ES-I3 (cell line): ENCODE measurements at regions not wholly inside any gene's neighbourhood (a gene's known extent, or its start where the extent isn't known, plus 50 kb on each side); places are given as distances from the start of the nearest gene placed in this dataset.

Experiments used
- H3K36me3 ChIP-seq: 2 replicates; pipeline ENCODE4 v1.6.1; 2013; ENCODE audit warnings: mild to moderate bottlenecking, low read length, control low read depth, moderate library complexity; ENCODE audit not compliant: insufficient read depth
- H3K4me1 ChIP-seq: 2 replicates; pipeline ENCODE4 v1.6.1; 2013; ENCODE audit warnings: mild to moderate bottlenecking, control low read depth, low read length; ENCODE audit not compliant: insufficient read depth
- H3K9ac ChIP-seq: 2 replicates; pipeline ENCODE4 v1.6.1; 2013; ENCODE audit warnings: low read depth, mild to moderate bottlenecking, low read length, moderate library complexity
- H3K9me3 ChIP-seq: 2 replicates; pipeline ENCODE4 v1.6.1; 2013; ENCODE audit warnings: mild to moderate bottlenecking, low read length, moderate library complexity; ENCODE audit not compliant: control insufficient read depth, insufficient read depth

GRCh38 chr6:14837435-14837834 lies 408.4 kb upstream of the JARID2 start:
- H3K9me3 ChIP-seq: no peaks in the 10 kb centered on the region
- peaks cover 10% of the 10 kb centered on the region; the same call in 1 of the 2 replicates for H3K4me1 ChIP-seq
- H3K9ac ChIP-seq: no peak overlapping the region
- H3K36me3 ChIP-seq: no peaks in the 10 kb centered on the region

- Histone ChIP-seq H3K9me3 (no peaks in the 10 kb centered on the region), H3K9ac (no peak overlapping the region), H3K36me3 (no peaks in the 10 kb centered on the region), H3K4me1 (peaks cover 8% of the 10 kb centered on the region; the same call in 1 of the 2 replicates)
These were observed 407.7 kb upstream of the JARID2 start for GRCh38 chr6:14838133-14838583.

- peaks cover 8% of the 10 kb centered on the region; the same call in 1 of the 2 replicates for H3K4me1 ChIP-seq
- H3K9me3 ChIP-seq: no peaks in the 10 kb centered on the region
- no peaks in the 10 kb centered on the region for H3K36me3 ChIP-seq
- H3K9ac ChIP-seq: no peak overlapping the region
These were observed 403.9 kb upstream of the JARID2 start for GRCh38 chr6:14841901-14842421.

DNA sequence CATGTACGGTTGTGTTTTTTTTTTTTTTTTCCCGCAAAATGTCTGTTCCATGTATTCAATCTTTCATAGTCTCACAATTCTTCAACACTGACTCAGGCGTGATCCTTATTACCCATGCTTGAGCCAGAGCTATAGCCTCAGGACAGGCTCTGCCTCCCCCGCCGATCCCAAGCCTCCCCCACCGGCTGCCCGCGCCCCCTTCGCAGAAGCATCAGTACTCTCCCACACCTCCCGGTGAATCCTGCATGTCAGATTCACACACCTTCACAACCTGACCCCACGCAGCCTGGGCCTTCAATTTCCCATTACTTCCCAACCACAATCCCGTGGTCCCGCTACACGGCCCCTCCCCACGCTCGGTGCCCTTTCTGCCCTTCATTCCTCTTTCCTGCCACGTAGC lies 401.5 kb upstream of the JARID2 start:
- H3K9ac ChIP-seq: no peak overlapping the region
- H3K36me3 ChIP-seq: no peaks in the 10 kb centered on the region
- no peaks in the 10 kb centered on the region; the same call in 1 of the 2 replicates for H3K9me3 ChIP-seq
- no peaks in the 10 kb centered on the region for H3K4me1 ChIP-seq

GRCh38 chr6:14848019-14848418 lies 397.9 kb upstream of the JARID2 start:
- Histone ChIP-seq H3K9ac (no peak overlapping the region), H3K36me3 (no peaks in the 10 kb centered on the region), H3K9me3 (no peaks in the 10 kb centered on the region; the same call in 1 of the 2 replicates), H3K4me1 (no peaks in the 10 kb centered on the region; the same call in 1 of the 2 replicates)

DNA sequence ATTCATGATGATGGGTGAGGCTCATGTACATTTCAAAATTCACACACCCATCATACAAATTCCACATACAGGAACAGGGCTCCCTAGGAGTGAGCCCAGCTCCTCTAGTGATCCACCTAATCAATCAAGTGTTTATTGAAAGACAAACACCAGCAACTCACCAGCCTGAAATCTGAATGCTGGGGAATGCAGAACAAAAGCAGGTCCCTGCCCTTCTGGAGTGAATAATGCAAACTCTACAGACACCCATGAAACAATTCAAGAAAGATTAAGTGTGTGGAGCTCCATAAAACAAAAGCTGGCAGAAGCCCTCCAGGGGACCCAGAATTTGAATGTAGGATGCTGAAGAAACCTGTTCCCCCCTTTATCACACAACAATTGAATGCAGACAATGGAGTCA lies 396.7 kb upstream of the JARID2 start:
- no peak overlapping the region for H3K9ac ChIP-seq
- no peaks in the 10 kb centered on the region; the same call in 1 of the 2 replicates for H3K4me1 ChIP-seq
- H3K36me3 ChIP-seq: no peaks in the 10 kb centered on the region
- H3K9me3 ChIP-seq: no peaks in the 10 kb centered on the region; the same call in 1 of the 2 replicates

- Histone ChIP-seq H3K36me3 (no peaks in the 10 kb centered on the region), H3K4me1 (peaks cover 3% of the 10 kb centered on the region; the same call in 1 of the 2 replicates), H3K9ac (no peak overlapping the region), H3K9me3 (no peaks in the 10 kb centered on the region; the same call in 1 of the 2 replicates)
These were observed 394.6 kb upstream of the JARID2 start for GRCh38 chr6:14851281-14851680.

- no peaks in the 10 kb centered on the region for H3K36me3 ChIP-seq
These were observed 393.5 kb upstream of the JARID2 start for GRCh38 chr6:14852375-14852774.

GRCh38 chr6:14856177-14856576 lies 389.7 kb upstream of the JARID2 start:
- Histone ChIP-seq H3K4me1 (peaks cover 5% of the 10 kb centered on the region; the same call in 1 of the 2 replicates), H3K36me3 (no peaks in the 10 kb centered on the region), H3K9me3 (no peaks in the 10 kb centered on the region), H3K9ac (no peak overlapping the region)

More at GRCh38 chr6:14852375-14852774, 393.5 kb upstream of the JARID2 start:
- H3K9me3 ChIP-seq: no peaks in the 10 kb centered on the region; the same call in 1 of the 2 replicates
- peaks cover 3% of the 10 kb centered on the region; the same call in 1 of the 2 replicates for H3K4me1 ChIP-seq
- H3K9ac ChIP-seq: no peak overlapping the region

- Histone ChIP-seq H3K9ac (no peak overlapping the region), H3K36me3 (no peaks in the 10 kb centered on the region), H3K9me3 (no peaks in the 10 kb centered on the region), H3K4me1 (peaks cover 8% of the 10 kb centered on the region; the same call in 1 of the 2 replicates)
These were observed 388.9 kb upstream of the JARID2 start for GRCh38 chr6:14857001-14857400.

DNA sequence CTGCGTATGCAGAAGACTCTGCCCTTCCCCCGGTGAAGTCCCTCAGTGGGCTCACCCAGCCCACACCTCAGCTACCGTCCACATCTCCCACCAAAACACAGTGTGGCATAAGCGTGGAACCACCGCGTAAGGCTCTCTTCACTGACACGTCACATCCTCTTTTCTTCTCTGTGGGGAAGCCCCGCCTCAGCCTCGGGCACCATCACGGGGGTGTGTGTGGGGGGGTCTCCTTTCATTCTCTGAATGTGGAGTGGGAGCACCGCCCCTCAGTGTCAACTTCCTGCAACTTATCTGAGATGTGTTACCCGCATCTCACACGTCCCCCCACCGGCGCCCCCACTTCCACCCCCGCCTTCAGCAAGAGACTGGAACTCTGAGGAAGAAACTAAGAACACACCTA lies 388.4 kb upstream of the JARID2 start:
- H3K9ac ChIP-seq: no peak overlapping the region
- H3K36me3 ChIP-seq: no peaks in the 10 kb centered on the region
- H3K4me1 ChIP-seq: peaks cover 8% of the 10 kb centered on the region; the same call in 1 of the 2 replicates
- no peaks in the 10 kb centered on the region for H3K9me3 ChIP-seq

DNA sequence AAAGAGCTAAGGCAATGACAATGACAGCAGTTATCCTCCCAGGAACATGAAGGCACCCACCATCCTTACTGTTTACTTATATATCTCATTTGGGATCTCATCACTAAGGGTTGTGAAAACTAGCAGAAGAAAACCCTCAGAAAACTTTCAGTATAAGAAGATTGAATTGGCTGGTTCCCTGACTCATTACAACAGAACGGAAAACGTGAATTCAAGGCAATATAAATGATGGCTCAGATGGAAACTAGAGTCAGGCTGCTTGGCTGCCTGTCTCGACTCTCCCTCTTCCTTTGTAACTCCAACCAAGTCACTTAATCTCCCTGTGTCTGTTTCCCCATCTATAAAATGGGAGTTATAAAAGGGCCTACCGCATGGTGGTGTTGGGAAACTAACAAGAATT lies 387.1 kb upstream of the JARID2 start:
- no peak overlapping the region for H3K9ac ChIP-seq
- H3K9me3 ChIP-seq: no peaks in the 10 kb centered on the region
- H3K4me1 ChIP-seq: peaks cover 8% of the 10 kb centered on the region; the same call in 1 of the 2 replicates
- no peaks in the 10 kb centered on the region for H3K36me3 ChIP-seq

- no peaks in the 10 kb centered on the region for H3K36me3 ChIP-seq
- no peak overlapping the region for H3K9ac ChIP-seq
- no peaks in the 10 kb centered on the region for H3K9me3 ChIP-seq
- H3K4me1 ChIP-seq: peaks cover 19% of the 10 kb centered on the region
These were observed 385.1 kb upstream of the JARID2 start for GRCh38 chr6:14860774-14861173.

DNA sequence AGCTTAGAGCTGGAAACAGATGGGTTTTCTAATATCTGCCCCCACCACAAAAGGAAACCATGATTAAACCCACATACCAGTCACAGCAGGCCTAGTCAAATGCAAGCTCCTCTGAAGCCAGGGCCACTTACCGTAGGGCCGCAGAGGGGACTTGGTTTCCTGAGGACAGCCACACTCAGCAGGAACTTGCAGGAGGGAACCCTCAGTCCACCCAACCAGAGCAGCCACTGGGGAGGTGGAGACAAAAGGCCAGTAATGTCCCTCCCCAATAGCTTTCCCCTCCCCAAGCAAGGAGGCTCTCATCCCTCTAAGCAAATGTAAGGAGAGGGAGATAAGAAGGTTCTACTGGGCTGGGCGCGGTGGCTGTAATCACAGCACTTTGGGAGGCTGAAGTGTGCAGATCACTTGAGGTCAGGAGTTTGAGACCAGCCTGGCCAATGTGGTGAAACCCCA lies 384.4 kb upstream of the JARID2 start:
- Histone ChIP-seq H3K9me3 (no peaks in the 10 kb centered on the region), H3K9ac (no peak overlapping the region), H3K36me3 (no peaks in the 10 kb centered on the region), H3K4me1 (peaks cover 22% of the 10 kb centered on the region)

GRCh38 chr6:14862845-14863244 lies 383.0 kb upstream of the JARID2 start:
- H3K4me1 ChIP-seq: peaks cover 22% of the 10 kb centered on the region
- H3K36me3 ChIP-seq: no peaks in the 10 kb centered on the region
- no peaks in the 10 kb centered on the region for H3K9me3 ChIP-seq
- H3K9ac ChIP-seq: no peak overlapping the region
